ENCODE measurements at regions not wholly inside any gene's neighbourhood (a gene's known extent, or its start where the extent isn't known, plus 50 kb on each side); places are given as distances from the start of the nearest gene placed in this dataset.
"Not testable (repeated sequence)": the region's sequence is repeated elsewhere in the genome, so short reads cannot be mapped to it uniquely, and the experiment has no call there.

DNA sequence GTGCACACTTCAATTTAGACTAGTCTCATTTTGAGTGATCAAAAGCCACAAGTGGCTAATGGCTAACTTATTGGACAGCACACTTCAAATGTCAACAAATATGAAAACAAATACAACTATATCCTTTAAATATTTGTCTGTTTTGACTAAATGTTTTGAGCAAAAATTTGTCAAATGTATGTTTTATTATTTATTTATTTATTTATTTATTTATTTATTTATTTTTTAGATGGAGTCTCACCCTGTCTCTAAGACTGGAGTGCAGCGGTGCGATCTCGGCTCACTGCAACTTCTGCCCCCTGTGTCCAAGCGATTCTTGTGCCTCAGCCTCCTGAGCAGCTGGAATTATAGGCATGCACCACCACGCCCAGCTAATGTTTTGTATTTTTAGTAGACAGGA lies 1392.1 kb upstream of the WWC1 start:
- Histone ChIP-seq H3K4me1 (ENCODE audit: control insufficient read depth, insufficient read depth, low read length) (no peaks in the 10 kb centered on the region), H3K27me3 (ENCODE audit: control insufficient read depth, insufficient read depth, low read length, poor library complexity, severe bottlenecking) (no peaks in the 10 kb centered on the region), H3K9me3 (ENCODE audit: control insufficient read depth, low read length) (no peaks in the 10 kb centered on the region), H3K36me3 (ENCODE audit: control insufficient read depth, insufficient read depth, low read length) (no peaks in the 10 kb centered on the region), H3K27ac (ENCODE audit: insufficient read depth, low read depth, low read length, poor library complexity, severe bottlenecking) (no peak overlapping the region), H3K4me3 (ENCODE audit: insufficient read depth, low read depth, low read length) (no peak overlapping the region)
- 96 to 97% methylated on average over 5 of the region's 5 CpGs for WGBS, 2 experiments

DNA sequence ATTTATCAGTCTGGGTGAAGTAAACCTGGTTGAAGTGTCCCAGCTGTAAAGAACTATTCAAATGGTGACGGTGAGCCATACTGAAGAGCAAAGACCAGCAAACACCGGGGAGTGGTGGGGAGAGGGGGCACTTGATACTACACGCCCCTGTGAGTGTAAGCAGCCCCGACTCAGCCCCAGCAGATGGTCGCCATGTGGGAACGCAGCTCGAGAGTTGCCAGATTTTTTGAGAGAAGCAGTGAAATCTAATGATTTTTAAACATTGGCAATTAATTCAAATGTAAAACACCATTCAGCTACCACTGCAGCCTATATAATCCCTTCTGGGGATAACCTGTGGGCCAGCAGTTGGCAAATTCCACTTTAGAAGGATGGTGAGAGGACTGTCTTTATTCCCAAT lies 1386.9 kb upstream of the WWC1 start:
- Histone ChIP-seq H3K9me3 (ENCODE audit: control insufficient read depth, low read length) (no peaks in the 10 kb centered on the region), H3K4me3 (ENCODE audit: insufficient read depth, low read depth, low read length) (no peak overlapping the region), H3K27ac (ENCODE audit: insufficient read depth, low read depth, low read length, poor library complexity, severe bottlenecking) (no peak overlapping the region), H3K27me3 (ENCODE audit: control insufficient read depth, insufficient read depth, low read length, poor library complexity, severe bottlenecking) (no peaks in the 10 kb centered on the region), H3K4me1 (ENCODE audit: control insufficient read depth, insufficient read depth, low read length) (no peaks in the 10 kb centered on the region), H3K36me3 (ENCODE audit: control insufficient read depth, insufficient read depth, low read length) (no peaks in the 10 kb centered on the region)
- WGBS, 2 experiments, result 87 to 89% methylated on average over 7 of the region's 7 CpGs

GRCh38 chr5:166906991-166907713 lies 1384.3 kb upstream of the WWC1 start:
- no peak overlapping the region for H3K4me3 ChIP-seq (ENCODE audit: insufficient read depth, low read depth, low read length)
- no peaks in the 10 kb centered on the region for H3K9me3 ChIP-seq (ENCODE audit: control insufficient read depth, low read length)
- no peaks in the 10 kb centered on the region for H3K36me3 ChIP-seq (ENCODE audit: control insufficient read depth, insufficient read depth, low read length)
- 93 to 94% methylated on average over 3 to 5 of the region's 6 CpGs for WGBS, 2 experiments
- no peak overlapping the region for H3K27ac ChIP-seq (ENCODE audit: insufficient read depth, low read depth, low read length, poor library complexity, severe bottlenecking)
- no peaks in the 10 kb centered on the region for H3K27me3 ChIP-seq (ENCODE audit: control insufficient read depth, insufficient read depth, low read length, poor library complexity, severe bottlenecking)
- no peaks in the 10 kb centered on the region for H3K4me1 ChIP-seq (ENCODE audit: control insufficient read depth, insufficient read depth, low read length)

DNA sequence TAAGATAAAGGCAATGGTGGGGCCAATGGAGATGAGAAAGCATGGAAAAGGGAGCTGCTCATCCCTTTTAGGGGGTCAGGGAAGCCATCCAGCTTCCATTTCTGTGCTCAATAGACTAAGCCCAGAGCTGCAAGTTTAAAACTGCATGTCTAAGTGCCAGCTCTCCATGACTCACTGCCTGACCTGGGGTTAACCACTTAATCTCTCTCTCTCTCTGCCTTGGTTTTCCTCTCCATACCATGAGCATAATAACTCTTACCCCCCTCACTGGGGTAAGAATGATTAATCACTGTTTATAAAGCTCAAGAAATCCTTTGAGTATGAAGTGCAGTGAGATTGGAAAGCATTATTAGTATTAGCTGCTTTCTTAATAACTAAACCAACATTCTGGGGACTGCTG lies 1382.4 kb upstream of the WWC1 start:
- no peaks in the 10 kb centered on the region for H3K27me3 ChIP-seq (ENCODE audit: control insufficient read depth, insufficient read depth, low read length, poor library complexity, severe bottlenecking)
- H3K4me1 ChIP-seq (ENCODE audit: control insufficient read depth, insufficient read depth, low read length), result no peaks in the 10 kb centered on the region
- no peaks in the 10 kb centered on the region for H3K9me3 ChIP-seq (ENCODE audit: control insufficient read depth, low read length)

DNA sequence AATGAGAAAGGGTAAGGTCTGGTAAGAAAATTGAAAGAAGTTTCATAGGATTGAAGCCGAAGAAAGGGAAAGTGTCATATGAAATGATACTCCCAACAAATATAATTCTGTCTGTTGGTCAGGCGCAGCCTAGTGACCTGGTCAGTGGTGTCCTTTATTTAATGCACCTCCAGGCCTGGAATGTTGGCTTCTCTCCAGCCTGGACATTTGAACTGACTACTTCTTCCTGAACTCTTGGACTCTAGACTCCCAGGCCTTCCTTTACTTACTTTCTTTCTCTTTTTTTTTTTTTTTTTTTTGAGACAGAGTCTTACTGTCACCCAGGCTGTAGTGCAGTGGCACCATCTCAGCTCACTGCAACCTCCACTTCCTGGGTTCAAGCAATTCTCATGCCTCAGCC lies 1381.5 kb upstream of the WWC1 start:
- no peaks in the 10 kb centered on the region for H3K4me1 ChIP-seq (ENCODE audit: control insufficient read depth, insufficient read depth, low read length)
- H3K36me3 ChIP-seq (ENCODE audit: control insufficient read depth, insufficient read depth, low read length), result no peaks in the 10 kb centered on the region
- H3K9me3 ChIP-seq (ENCODE audit: control insufficient read depth, low read length), result no peaks in the 10 kb centered on the region
- H3K4me3 ChIP-seq (ENCODE audit: insufficient read depth, low read depth, low read length), result no peak overlapping the region
- no peak overlapping the region for H3K27ac ChIP-seq (ENCODE audit: insufficient read depth, low read depth, low read length, poor library complexity, severe bottlenecking)
- WGBS, 2 experiments, result 90 to 98% methylated on average over 2 of the region's 2 CpGs
- H3K27me3 ChIP-seq (ENCODE audit: control insufficient read depth, insufficient read depth, low read length, poor library complexity, severe bottlenecking), result no peaks in the 10 kb centered on the region

More for the DNA sequence above, 1382.4 kb upstream of the WWC1 start:
- Histone ChIP-seq H3K27ac (ENCODE audit: insufficient read depth, low read depth, low read length, poor library complexity, severe bottlenecking) (no peak overlapping the region), H3K36me3 (ENCODE audit: control insufficient read depth, insufficient read depth, low read length) (no peaks in the 10 kb centered on the region), H3K4me3 (ENCODE audit: insufficient read depth, low read depth, low read length) (no peak overlapping the region)

- WGBS, 2 experiments, result 89 to 93% methylated on average over 3 of the region's 3 CpGs
- H3K4me1 ChIP-seq (ENCODE audit: control insufficient read depth, insufficient read depth, low read length), result no peaks in the 10 kb centered on the region
- no peaks in the 10 kb centered on the region for H3K36me3 ChIP-seq (ENCODE audit: control insufficient read depth, insufficient read depth, low read length)
- H3K9me3 ChIP-seq (ENCODE audit: control insufficient read depth, low read length), result no peaks in the 10 kb centered on the region
- no peaks in the 10 kb centered on the region for H3K27me3 ChIP-seq (ENCODE audit: control insufficient read depth, insufficient read depth, low read length, poor library complexity, severe bottlenecking)
- H3K4me3 ChIP-seq (ENCODE audit: insufficient read depth, low read depth, low read length), result no peak overlapping the region
- no peak overlapping the region for H3K27ac ChIP-seq (ENCODE audit: insufficient read depth, low read depth, low read length, poor library complexity, severe bottlenecking)
These were observed 1380.5 kb upstream of the WWC1 start for GRCh38 chr5:166910995-166911394.

DNA sequence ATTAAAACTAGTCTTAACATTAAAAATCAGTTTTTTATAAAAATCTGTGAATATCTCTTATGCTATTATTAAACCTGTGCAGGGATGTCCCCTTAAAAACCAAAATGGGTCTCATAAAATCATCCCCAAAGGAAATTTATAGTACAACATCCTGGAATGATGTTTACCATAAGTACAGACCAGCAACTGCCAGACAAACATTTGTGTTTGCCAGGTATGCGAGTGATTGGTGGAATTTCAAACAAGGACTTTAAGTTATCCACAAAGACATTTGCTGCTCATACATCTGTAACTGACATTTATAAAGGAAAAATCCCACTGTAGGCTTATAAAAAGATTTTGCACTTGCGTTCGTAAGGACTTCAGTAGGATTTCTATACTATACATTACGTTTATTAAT lies 1375.4 kb upstream of the WWC1 start:
- WGBS, 2 experiments, result 95 to 98% methylated on average over 4 of the region's 4 CpGs
- no peaks in the 10 kb centered on the region for H3K36me3 ChIP-seq (ENCODE audit: control insufficient read depth, insufficient read depth, low read length)
- no peak overlapping the region for H3K4me3 ChIP-seq (ENCODE audit: insufficient read depth, low read depth, low read length)
- H3K4me1 ChIP-seq (ENCODE audit: control insufficient read depth, insufficient read depth, low read length), result no peaks in the 10 kb centered on the region
- no peaks in the 10 kb centered on the region for H3K27me3 ChIP-seq (ENCODE audit: control insufficient read depth, insufficient read depth, low read length, poor library complexity, severe bottlenecking)
- H3K9me3 ChIP-seq (ENCODE audit: control insufficient read depth, low read length), result no peaks in the 10 kb centered on the region
- no peak overlapping the region for H3K27ac ChIP-seq (ENCODE audit: insufficient read depth, low read depth, low read length, poor library complexity, severe bottlenecking)

DNA sequence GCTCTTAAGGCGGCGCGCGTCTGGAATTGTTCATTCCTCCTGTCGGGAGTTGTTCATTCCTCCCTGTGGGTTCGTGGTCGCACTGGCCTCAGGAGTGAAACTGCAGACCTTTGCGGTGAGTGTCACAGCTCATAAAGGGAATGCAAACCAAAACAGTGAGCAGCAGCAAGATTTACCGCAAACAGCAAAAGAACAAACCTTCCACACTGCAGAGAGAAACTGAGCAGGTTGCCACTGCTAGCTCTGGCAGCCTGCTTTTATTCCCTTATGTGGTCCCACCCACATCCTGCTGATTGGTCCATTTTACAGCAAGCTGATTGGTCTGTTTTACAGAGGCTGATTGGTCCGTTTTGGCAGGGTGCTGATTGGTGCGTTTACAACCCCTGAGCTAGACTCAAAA lies 1365.3 kb upstream of the WWC1 start:
- H3K27me3 ChIP-seq (ENCODE audit: control insufficient read depth, insufficient read depth, low read length, poor library complexity, severe bottlenecking), result no peaks in the 10 kb centered on the region
- H3K27ac ChIP-seq (ENCODE audit: insufficient read depth, low read depth, low read length, poor library complexity, severe bottlenecking), result no peak overlapping the region
- H3K36me3 ChIP-seq (ENCODE audit: control insufficient read depth, insufficient read depth, low read length), result no peaks in the 10 kb centered on the region
- no peaks in the 10 kb centered on the region for H3K9me3 ChIP-seq (ENCODE audit: control insufficient read depth, low read length)
- no peaks in the 10 kb centered on the region for H3K4me1 ChIP-seq (ENCODE audit: control insufficient read depth, insufficient read depth, low read length)
- H3K4me3 ChIP-seq (ENCODE audit: insufficient read depth, low read depth, low read length), result no peak overlapping the region
- WGBS, 2 experiments, result 95% methylated on average over 11 of the region's 11 CpGs

DNA sequence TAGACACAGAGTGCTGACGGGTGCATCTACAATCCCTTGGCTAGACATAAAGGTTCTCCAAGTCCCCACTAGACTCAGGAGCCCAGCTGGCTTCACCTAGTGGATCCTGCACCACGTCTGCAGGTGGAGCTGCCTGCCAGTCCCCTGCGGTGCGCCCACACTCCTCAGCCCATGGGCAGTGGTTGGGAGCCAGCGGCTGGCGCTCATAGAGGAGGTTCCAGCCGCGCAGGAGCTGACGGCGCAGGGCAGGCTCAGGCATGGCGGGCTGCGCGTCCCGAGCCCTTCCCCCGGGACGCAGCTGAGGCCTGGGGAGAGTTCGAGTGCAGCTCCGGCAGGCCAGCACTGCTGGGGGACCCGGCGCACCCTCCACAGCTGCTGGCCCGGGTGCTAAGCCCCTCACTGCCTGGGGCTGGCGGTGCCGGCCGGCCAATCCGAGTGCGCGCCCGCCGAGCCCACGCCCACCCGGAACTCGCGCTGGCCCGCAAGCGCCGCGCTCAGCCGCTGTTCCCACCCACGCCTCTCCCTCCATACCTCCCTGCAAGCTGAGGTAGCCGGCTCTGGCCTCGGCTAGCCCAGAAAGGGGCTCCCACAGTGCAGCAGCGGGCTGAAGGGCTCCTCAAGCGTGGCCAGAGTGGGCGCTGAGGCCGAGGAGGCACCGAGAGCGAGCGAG lies 1364.5 kb upstream of the WWC1 start:
- WGBS, 2 experiments, result 96 to 97% methylated on average over 48 of the region's 48 CpGs

DNA sequence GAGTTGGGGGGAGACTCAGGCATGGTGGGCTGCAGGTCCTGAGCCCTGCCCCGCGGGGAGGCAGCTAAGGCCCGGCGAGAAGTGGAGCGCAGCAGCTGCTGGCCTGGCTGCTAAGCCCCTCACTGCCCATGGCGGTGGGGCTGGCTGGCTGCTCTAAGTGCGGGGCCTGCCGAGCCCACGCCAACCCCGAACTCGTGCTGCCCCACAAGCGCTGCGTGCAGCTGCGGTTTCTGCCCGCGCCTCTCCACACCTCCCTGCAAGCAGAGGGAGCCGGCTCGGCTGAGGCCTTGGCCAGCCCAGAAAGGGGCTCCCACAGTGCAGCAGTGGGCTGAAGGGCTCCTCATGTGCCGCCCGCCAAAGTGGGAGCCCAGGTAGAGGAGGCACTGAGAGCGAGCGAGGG lies 1355.1 kb upstream of the WWC1 start:
- Histone ChIP-seq H3K9me3 (ENCODE audit: control insufficient read depth, low read length) (no peaks in the 10 kb centered on the region), H3K4me1 (ENCODE audit: control insufficient read depth, insufficient read depth, low read length) (no peaks in the 10 kb centered on the region), H3K36me3 (ENCODE audit: control insufficient read depth, insufficient read depth, low read length) (no peaks in the 10 kb centered on the region), H3K27ac (ENCODE audit: insufficient read depth, low read depth, low read length, poor library complexity, severe bottlenecking) (no peak overlapping the region), H3K4me3 (ENCODE audit: insufficient read depth, low read depth, low read length) (no peak overlapping the region), H3K27me3 (ENCODE audit: control insufficient read depth, insufficient read depth, low read length, poor library complexity, severe bottlenecking) (no peaks in the 10 kb centered on the region)
- WGBS, 2 experiments, result 96% methylated on average over 22 of the region's 22 CpGs

More for the DNA sequence above, 1364.5 kb upstream of the WWC1 start:
- not testable (repeated sequence) for H3K36me3 ChIP-seq (ENCODE audit: control insufficient read depth, insufficient read depth, low read length); H3K9me3 ChIP-seq (ENCODE audit: control insufficient read depth, low read length); H3K27me3 ChIP-seq (ENCODE audit: control insufficient read depth, insufficient read depth, low read length, poor library complexity, severe bottlenecking); H3K4me3 ChIP-seq (ENCODE audit: insufficient read depth, low read depth, low read length); H3K27ac ChIP-seq (ENCODE audit: insufficient read depth, low read depth, low read length, poor library complexity, severe bottlenecking); H3K4me1 ChIP-seq (ENCODE audit: control insufficient read depth, insufficient read depth, low read length)

Data from ectodermal cell (in vitro differentiated cells).